HUES64 (cell line): ENCODE measurements at regions not wholly inside any gene's neighbourhood (a gene's known extent, or its start where the extent isn't known, plus 50 kb on each side); places are given as distances from the start of the nearest gene placed in this dataset.

ENCODE experiments used
- H3K27ac ChIP-seq: 2 replicates; pipeline ENCODE4 v1.7.0; 2013; ENCODE audit warnings: low read depth, low read length, inconsistent platforms
- H3K27me3 ChIP-seq: 2 replicates; pipeline ENCODE4 v1.6.1; 2013; ENCODE audit warnings: mild to moderate bottlenecking, low read length; ENCODE audit not compliant: insufficient read depth
- H3K36me3 ChIP-seq: 2 replicates; pipeline ENCODE4 v1.6.1; 2013; ENCODE audit warnings: mild to moderate bottlenecking, low read length; ENCODE audit not compliant: insufficient read depth
- H3K4me1 ChIP-seq: 2 replicates; pipeline ENCODE4 v1.6.1; 2013; ENCODE audit warnings: mild to moderate bottlenecking, low read length, moderate library complexity; ENCODE audit not compliant: insufficient read depth
- H3K4me3 ChIP-seq: 2 replicates; pipeline ENCODE4 v1.5.1; 2013; ENCODE audit warnings: mild to moderate bottlenecking, low read length, moderate library complexity
- H3K9ac ChIP-seq: 2 replicates; pipeline ENCODE4 v1.6.1; 2013; ENCODE audit warnings: mild to moderate bottlenecking, low read depth, low read length
- H3K9me3 ChIP-seq: 2 replicates; pipeline ENCODE4 v1.6.1; 2013; ENCODE audit warnings: low read depth, low read length; ENCODE audit not compliant: insufficient read depth
- WGBS: fragments of 150-250, 120-280 bp; methylation state at CpG from one replicate; pipeline ENCODE4 v1.1.7; 2013; ENCODE audit warnings: missing lambda C conversion rate; 5-methylcytosine and 5-hydroxymethylcytosine counted together

DNA sequence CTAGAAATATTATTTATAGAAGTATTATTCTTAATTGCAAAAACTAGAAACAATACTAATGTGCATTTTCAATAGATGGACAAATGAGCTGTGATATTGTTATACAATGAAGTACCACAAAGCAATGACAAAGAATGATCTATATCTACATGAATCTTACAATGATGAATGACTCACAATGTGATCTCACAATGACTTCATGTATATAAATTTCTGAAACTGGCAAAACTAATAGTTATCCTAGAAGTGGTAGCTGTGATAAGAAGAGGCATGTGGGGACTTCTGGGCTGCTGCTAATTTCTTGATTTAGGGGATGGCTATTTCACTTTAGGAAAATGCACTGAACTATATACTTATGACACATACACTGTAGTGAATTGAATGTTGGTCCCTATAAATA, 396.0 kb upstream of the ZNF608 start:
- no peak overlapping the region for H3K4me3 ChIP-seq
- no peaks in the 10 kb centered on the region for H3K4me1 ChIP-seq
- no peaks in the 10 kb centered on the region for H3K9me3 ChIP-seq
- no peak overlapping the region for H3K9ac ChIP-seq
- H3K27ac ChIP-seq: no peak overlapping the region
- no peaks in the 10 kb centered on the region for H3K36me3 ChIP-seq
- H3K27me3 ChIP-seq: no peaks in the 10 kb centered on the region

DNA sequence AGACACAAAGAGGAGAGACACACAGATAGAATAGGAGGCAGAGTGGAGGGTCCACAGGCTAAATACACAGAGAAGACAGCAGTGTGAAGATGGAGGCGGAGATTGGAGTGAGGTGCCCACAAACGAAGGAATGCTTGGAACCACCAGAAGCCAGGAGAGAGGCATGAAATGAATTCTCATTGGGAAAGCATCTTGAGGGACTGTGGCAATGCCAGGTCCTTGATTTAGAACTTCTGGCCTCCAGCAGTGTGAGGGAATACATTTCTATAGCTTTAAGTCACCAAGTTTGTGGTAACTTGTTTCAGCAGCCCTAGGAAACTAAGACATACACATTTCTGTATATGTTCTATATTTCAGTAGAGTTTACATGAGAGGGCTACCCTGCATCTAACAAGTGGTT, 396.6 kb upstream of the ZNF608 start:
- Histone ChIP-seq H3K27ac (no peak overlapping the region), H3K4me3 (no peak overlapping the region), H3K9me3 (no peaks in the 10 kb centered on the region), H3K36me3 (no peaks in the 10 kb centered on the region), H3K9ac (no peak overlapping the region), H3K27me3 (no peaks in the 10 kb centered on the region), H3K4me1 (no peaks in the 10 kb centered on the region)
- WGBS: 91% methylated on average over 2 of the region's 2 CpGs

DNA sequence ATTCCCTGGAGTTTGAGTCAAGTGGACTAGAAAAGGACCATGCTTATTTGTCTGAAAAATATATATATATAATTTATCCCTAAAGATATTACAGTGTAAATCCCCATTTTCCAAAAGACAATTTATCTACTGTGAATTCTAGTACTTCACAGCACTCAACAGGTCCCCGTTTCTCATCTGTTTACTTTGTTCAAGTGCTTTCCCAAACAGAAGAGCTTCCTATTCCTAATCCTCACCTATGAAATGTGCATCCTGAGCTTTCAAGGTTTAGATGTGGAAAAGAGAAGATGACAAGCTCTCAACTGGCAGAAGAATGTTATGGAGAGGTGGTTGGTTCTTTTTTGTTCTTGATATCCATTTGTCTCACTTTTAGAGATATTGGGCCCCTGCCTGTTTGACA, 401.6 kb upstream of the ZNF608 start:
- Histone ChIP-seq H3K9ac (no peak overlapping the region), H3K4me1 (peaks cover 25% of the 10 kb centered on the region), H3K9me3 (no peaks in the 10 kb centered on the region), H3K27ac (no peak overlapping the region), H3K27me3 (no peaks in the 10 kb centered on the region), H3K36me3 (no peaks in the 10 kb centered on the region), H3K4me3 (no peak overlapping the region)
- 100% methylated on average over 1 of the region's 1 CpG for WGBS

DNA sequence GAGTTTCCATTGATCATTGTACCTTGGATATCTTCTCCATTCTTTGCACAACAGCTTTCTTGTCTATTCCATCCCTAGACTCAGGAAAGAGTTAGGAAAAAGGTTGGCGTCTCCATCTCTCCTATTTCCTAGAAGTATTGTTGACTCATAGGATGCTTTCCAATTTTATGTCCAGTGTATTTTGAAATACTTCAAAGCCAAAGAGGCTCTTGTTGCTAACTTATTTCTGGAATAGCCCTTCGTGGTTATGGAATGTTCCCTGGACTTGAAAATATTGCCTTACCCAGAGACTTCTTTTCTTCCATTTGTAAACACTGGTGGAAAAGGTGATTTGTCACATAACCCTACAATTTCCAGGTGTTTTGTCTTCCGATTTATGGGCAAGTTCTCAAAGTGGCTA, 402.3 kb upstream of the ZNF608 start:
- Histone ChIP-seq H3K27me3 (no peaks in the 10 kb centered on the region), H3K27ac (no peak overlapping the region), H3K36me3 (no peaks in the 10 kb centered on the region), H3K4me3 (no peak overlapping the region), H3K4me1 (peaks cover 25% of the 10 kb centered on the region), H3K9me3 (no peaks in the 10 kb centered on the region), H3K9ac (no peak overlapping the region)
- 92% methylated on average over 2 of the region's 3 CpGs for WGBS

DNA sequence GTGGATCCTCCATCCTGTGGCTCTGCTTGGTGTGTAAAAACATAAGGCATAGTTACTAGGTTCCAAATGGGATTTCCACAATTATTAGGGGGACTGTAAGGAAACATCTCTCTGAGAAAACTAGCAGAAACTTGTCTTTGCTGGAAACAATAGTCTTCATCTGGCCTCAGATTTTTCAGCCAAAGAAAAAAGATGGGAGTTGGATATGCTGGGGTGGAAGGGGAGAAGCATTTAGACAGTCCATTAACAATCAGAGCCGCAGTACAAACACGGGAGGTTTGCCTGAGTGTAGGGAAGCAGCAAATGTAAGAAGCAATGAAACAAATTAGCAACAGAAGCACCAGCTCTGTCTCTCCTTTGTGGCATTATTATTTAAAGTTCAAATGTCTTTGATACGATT, 402.7 kb upstream of the ZNF608 start:
- H3K27me3 ChIP-seq: no peaks in the 10 kb centered on the region
- no peak overlapping the region for H3K4me3 ChIP-seq
- peaks cover 25% of the 10 kb centered on the region for H3K4me1 ChIP-seq
- H3K36me3 ChIP-seq: no peaks in the 10 kb centered on the region
- no peaks in the 10 kb centered on the region for H3K9me3 ChIP-seq
- no peak overlapping the region for H3K27ac ChIP-seq
- WGBS: 96% methylated on average over 3 of the region's 3 CpGs
- no peak overlapping the region for H3K9ac ChIP-seq

DNA sequence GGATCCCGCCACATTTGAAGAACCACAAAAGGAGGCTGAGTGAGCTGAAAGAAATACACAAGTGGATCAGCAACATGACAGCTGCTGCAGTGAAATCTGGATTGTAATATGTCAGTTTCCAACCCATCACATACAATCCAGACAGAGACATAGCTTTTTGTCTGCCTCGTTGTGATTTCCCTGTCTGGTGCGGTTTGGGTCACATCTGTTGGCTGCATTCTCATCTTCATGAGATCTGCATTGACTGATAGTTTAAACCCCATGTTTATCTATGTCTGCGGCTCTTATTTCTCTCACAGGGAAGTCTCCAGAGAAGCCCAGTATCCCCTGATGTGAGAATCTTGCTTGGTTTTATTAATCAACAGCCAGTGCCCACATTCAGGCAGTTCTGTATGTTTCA, 403.1 kb upstream of the ZNF608 start:
- H3K9me3 ChIP-seq: no peaks in the 10 kb centered on the region
- H3K27me3 ChIP-seq: no peaks in the 10 kb centered on the region
- no peaks in the 10 kb centered on the region for H3K36me3 ChIP-seq
- H3K4me1 ChIP-seq: peaks cover 25% of the 10 kb centered on the region
- H3K27ac ChIP-seq: no peak overlapping the region
- no peak overlapping the region for H3K4me3 ChIP-seq
- 93% methylated on average over 4 of the region's 4 CpGs for WGBS
- no peak overlapping the region for H3K9ac ChIP-seq

DNA sequence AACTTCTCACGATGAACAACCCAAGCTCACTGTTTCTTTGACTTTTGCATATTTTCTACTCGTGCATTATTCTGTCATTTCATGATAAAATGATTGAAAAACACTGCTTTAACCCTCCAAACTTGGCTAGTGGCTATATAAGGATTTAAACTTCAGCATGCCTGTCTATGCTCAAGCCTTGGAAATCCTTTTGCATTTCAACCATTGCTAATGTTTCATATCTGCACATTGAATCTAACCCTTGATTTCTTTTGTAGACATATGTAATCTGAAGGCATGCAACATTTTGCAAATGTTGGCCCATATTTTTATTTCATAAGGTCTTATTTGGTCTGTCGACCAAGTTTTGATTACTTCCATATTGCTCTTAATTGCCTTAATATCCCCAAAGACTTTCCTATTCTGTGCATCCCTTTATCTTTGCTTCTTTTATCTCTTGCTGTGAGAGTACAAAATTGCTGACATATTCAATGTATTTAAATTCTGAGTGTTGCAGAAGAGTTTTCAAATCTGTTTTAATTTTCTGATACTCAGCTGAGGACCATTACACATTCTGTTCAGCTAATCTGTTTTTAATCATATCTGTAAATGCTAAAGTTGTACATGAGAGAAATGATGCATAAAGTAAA, 403.7 kb upstream of the ZNF608 start:
- peaks cover 25% of the 10 kb centered on the region for H3K4me1 ChIP-seq
- H3K9me3 ChIP-seq: no peaks in the 10 kb centered on the region
- H3K4me3 ChIP-seq: no peak overlapping the region
- no peaks in the 10 kb centered on the region for H3K36me3 ChIP-seq
- no peak overlapping the region for H3K9ac ChIP-seq
- H3K27me3 ChIP-seq: no peaks in the 10 kb centered on the region
- 95% methylated on average over 3 of the region's 3 CpGs for WGBS
- no peak overlapping the region for H3K27ac ChIP-seq

DNA sequence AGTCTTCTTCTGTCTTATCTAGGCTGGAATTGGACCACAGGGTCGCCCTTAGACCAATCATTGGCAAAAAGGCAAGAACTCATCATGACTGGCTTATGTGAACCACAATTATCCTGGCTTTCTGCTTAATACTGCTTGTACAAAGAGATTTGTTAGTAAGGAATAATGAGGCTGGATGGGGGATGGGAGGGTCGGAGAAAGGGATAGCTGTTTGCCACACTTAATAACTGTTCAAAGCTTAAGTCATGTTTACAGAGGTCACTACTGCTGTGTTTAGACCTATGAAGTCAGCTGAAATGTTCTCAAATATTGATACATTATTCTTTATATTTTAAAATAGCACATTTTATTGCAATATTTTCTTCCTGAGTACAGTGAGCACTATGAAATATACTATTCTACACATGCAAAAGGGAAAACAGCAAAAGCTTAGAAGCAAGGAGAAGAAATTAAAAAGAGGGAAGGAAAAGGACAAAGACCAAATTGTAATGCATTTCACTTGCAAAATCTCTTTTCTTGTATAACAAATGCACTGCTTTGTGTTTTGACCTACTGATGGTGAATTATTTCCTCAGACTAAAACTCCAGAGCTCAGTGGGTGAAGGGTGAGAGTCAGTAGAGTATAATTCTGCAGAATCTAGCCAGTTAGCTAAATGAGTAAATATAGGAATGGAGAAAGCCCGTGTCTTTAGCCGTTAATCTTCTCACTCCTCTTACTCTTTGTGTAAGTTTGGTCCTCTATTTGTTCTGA, 404.9 kb upstream of the ZNF608 start:
- WGBS: 82% methylated on average over 2 of the region's 4 CpGs
- H3K9ac ChIP-seq: no peak overlapping the region
- H3K36me3 ChIP-seq: no peaks in the 10 kb centered on the region
- no peak overlapping the region for H3K4me3 ChIP-seq
- H3K9me3 ChIP-seq: no peaks in the 10 kb centered on the region
- no peaks in the 10 kb centered on the region for H3K27me3 ChIP-seq
- H3K4me1 ChIP-seq: peaks cover 25% of the 10 kb centered on the region
- H3K27ac ChIP-seq: peak overlapping the region; percentile 70; the same call in 1 of the 2 replicates

DNA sequence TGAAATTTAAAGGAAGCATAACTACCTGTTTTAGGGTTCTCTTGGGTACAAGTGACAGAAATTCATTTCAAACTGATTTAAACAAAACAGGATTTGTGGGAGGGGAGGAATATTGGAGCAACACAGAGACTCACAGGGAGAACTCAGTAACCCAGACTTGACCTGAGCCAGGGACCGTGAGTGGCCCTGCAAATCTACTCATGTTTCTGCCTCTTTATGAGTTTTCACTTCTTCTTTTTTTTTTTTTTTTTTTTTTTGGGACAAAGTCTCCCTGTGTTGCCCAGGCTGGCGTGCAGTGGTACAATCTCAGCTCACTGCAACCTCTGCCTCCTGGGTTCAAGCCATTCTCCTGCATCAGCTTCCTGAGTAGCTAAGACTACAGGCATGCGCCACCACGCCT, 405.6 kb upstream of the ZNF608 start:
- no peaks in the 10 kb centered on the region for H3K9me3 ChIP-seq
- no peak overlapping the region for H3K9ac ChIP-seq
- peak overlapping the region; percentile 70; the same call in 1 of the 2 replicates for H3K27ac ChIP-seq
- H3K4me1 ChIP-seq: peaks cover 31% of the 10 kb centered on the region
- no peaks in the 10 kb centered on the region for H3K27me3 ChIP-seq
- 70% methylated on average over 4 of the region's 4 CpGs for WGBS
- H3K36me3 ChIP-seq: no peaks in the 10 kb centered on the region
- no peak overlapping the region for H3K4me3 ChIP-seq

DNA sequence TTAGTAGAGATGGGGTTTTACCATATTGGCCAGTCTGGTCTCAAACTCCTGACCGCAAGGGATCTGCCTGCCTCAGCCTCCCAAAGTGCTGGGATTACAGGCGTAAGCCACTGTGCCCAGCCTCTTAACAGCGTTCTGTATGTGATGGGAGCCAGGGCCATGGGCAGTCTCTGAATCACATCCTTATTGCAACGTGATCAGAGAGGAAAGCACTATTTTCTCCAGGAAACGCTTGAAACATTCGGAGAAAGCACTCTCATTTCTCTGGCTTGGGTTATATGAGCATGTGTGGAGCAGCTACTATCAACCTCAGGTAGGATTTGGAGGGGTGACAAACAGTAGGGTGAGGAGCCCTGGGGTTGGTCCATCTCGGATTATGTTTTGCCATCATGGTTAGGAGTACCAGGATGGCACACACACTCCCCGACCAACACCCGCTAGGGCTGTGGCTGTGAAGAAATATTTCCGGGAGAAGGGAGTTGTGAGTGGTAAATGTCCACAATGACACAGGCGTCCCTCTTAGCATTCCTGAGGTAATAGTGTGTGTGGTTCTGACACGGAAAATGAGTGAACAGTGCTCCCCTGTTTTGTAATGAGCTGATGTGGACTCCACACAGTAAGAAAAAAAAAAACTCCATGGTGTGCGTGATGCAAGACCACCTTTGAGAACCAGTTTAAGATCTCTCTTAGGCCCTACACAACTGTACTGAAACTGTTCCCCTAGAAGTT, 406.2 kb upstream of the ZNF608 start:
- Histone ChIP-seq H3K9ac (no peak overlapping the region), H3K36me3 (no peaks in the 10 kb centered on the region), H3K4me3 (no peak overlapping the region), H3K27ac (no peak overlapping the region), H3K4me1 (peaks cover 37% of the 10 kb centered on the region), H3K27me3 (no peaks in the 10 kb centered on the region), H3K9me3 (no peaks in the 10 kb centered on the region)
- 96% methylated on average over 13 of the region's 13 CpGs for WGBS

DNA sequence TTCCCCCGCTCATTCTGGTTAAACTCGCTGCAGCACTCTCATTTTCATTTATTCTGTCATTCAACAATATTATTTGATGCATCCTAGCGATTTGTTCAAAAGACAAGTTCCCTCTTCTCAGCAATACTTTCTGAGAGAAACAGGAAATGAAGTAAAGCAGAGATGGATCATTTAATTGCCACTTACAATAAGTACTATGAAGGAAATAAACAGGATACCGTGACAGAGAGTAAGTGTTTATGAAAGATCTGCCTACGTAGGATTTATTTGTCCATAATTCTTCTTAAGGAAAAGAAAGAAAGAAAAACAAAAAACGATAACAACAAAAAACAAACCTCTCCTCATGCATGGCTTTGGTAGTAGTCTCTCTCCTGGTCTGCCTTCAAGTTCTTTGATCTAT, 406.8 kb upstream of the ZNF608 start:
- Histone ChIP-seq H3K4me3 (no peak overlapping the region), H3K9ac (no peak overlapping the region), H3K4me1 (peaks cover 39% of the 10 kb centered on the region), H3K27me3 (no peaks in the 10 kb centered on the region), H3K36me3 (no peaks in the 10 kb centered on the region), H3K27ac (no peak overlapping the region), H3K9me3 (no peaks in the 10 kb centered on the region)
- 48% methylated on average over 4 of the region's 6 CpGs for WGBS
